ENCODE measurements at regions not wholly inside any gene's neighbourhood (a gene's known extent, or its start where the extent isn't known, plus 50 kb on each side); places are given as distances from the start of the nearest gene placed in this dataset.

DNA sequence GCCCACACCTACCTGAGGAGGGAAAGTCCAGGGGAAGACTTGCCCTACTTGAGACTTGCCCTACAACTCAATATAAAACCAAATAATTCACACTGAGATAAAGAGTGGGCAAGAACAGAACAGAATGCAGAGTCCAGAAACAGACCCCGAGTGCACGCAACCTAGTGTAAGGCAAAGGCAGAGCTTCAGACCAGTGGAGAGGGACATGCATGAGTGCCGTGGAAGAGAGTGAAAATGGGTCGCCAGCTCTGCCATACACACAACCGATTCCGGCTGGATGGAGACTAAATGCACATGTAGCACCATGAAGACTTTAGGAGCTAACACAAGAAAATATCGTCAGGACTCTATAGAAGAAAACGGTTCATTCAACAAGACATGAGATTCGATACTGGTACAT, 58.8 kb upstream of the CST7 start:
- TF ChIP-seq POLR2AphosphoS5 (IDR thresholded peaks at IDR 0.05; ENCODE audit: borderline replicate concordance, low read depth, low read length) = no peak
- no peak for TF ChIP-seq EZH2 (IDR thresholded peaks at IDR 0.05)
- TF ChIP-seq FOXP2 (optimal IDR thresholded peaks at IDR 0.05; ENCODE audit: control extremely low read depth, extremely low read length, insufficient read depth) = no peak

Data from SK-N-MC (cell line).